ENCODE measurements at regions not wholly inside any gene's neighbourhood (a gene's known extent, or its start where the extent isn't known, plus 50 kb on each side); places are given as distances from the start of the nearest gene placed in this dataset.
"Not testable (repeated sequence)": the region's sequence is repeated elsewhere in the genome, so short reads cannot be mapped to it uniquely, and the experiment has no call there.

- Histone ChIP-seq H3K4me3 (no peak overlapping the region), H3K9ac (no peak overlapping the region), H3K4me2 (no peak overlapping the region), H3K9me3 (replicated peaks in 1 of 11) (no peaks in the 10 kb centered on the region), H4K20me1 (no peaks in the 10 kb centered on the region; a peak in 1 of 22 replicates), H3K27ac (no peak overlapping the region), H3K4me1 (no peaks in the 10 kb centered on the region), H3K36me3 (no peaks in the 10 kb centered on the region), H3K27me3 (no peaks in the 10 kb centered on the region)
- no peak for TF ChIP-seq Cebpa-rat (IDR thresholded peaks at IDR 0.05)
Measured at GRCh38 chr3:139113231-139113992, 68.7 kb upstream of the PRR23C start.

GRCh38 chr3:139113993-139114375 lies 69.3 kb upstream of the PRR23C start:
- no peaks in the 10 kb centered on the region; a peak in 1 of 22 replicates for H4K20me1 ChIP-seq
- no peaks in the 10 kb centered on the region for H3K9me3 ChIP-seq (replicated peaks in 1 of 11)
- H3K4me3 ChIP-seq = no peak overlapping the region
- no peak overlapping the region for H3K27ac ChIP-seq
- TF ChIP-seq Cebpa-rat (IDR thresholded peaks at IDR 0.05) = no peak
- no peaks in the 10 kb centered on the region for H3K27me3 ChIP-seq
- no peaks in the 10 kb centered on the region for H3K4me1 ChIP-seq
- H3K9ac ChIP-seq = no peak overlapping the region
- H3K4me2 ChIP-seq = no peak overlapping the region
- H3K36me3 ChIP-seq = no peaks in the 10 kb centered on the region

- H4K20me1 ChIP-seq, H3K27ac ChIP-seq: not testable (repeated sequence)
- peaks cover 13 to 22% (median 17%) of the 10 kb centered on the region in 10 experiments for H3K4me1 ChIP-seq
Measured at GRCh38 chr3:139116631-139117030, 71.9 kb upstream of the PRR23C start.

GRCh38 chr3:139117136-139117675 lies 72.5 kb upstream of the PRR23C start:
- no peak overlapping the region for H3K4me3 ChIP-seq
- H3K27ac ChIP-seq = no peak overlapping the region
- H4K20me1 ChIP-seq = no peaks in the 10 kb centered on the region
- no peak for TF ChIP-seq Cebpa-rat (IDR thresholded peaks at IDR 0.05)
- H3K4me1 ChIP-seq = peaks cover 13 to 26% (median 17%) of the 10 kb centered on the region in 10 experiments
- H3K9me3 ChIP-seq (replicated peaks in 1 of 11) = no peaks in the 10 kb centered on the region
- H3K4me2 ChIP-seq = no peak overlapping the region
- no peak overlapping the region for H3K9ac ChIP-seq
- H3K36me3 ChIP-seq = no peaks in the 10 kb centered on the region
- H3K27me3 ChIP-seq = no peaks in the 10 kb centered on the region

More at GRCh38 chr3:139116631-139117030, 71.9 kb upstream of the PRR23C start:
- H3K9me3 ChIP-seq (replicated peaks in 1 of 11); H3K27me3 ChIP-seq; H3K4me3 ChIP-seq; H3K36me3 ChIP-seq; H3K4me2 ChIP-seq; H3K9ac ChIP-seq: not testable (repeated sequence)

- Histone ChIP-seq H3K4me3 (no peak overlapping the region), H3K36me3 (no peaks in the 10 kb centered on the region), H4K20me1 (no peaks in the 10 kb centered on the region), H3K4me1 (peaks cover 16 to 35% (median 26%) of the 10 kb centered on the region in 10 experiments), H3K4me2 (no peak overlapping the region), H3K27me3 (no peaks in the 10 kb centered on the region), H3K9ac (no peak overlapping the region), H3K9me3 (replicated peaks in 1 of 11) (no peaks in the 10 kb centered on the region), H3K27ac (no peak overlapping the region)
- TF ChIP-seq Cebpa-rat (IDR thresholded peaks at IDR 0.05) = no peak
Measured at GRCh38 chr3:139117883-139118760, 73.4 kb upstream of the PRR23C start.

- Histone ChIP-seq H3K27ac (no peak overlapping the region), H3K27me3 (no peaks in the 10 kb centered on the region), H3K9ac (no peak overlapping the region), H3K4me2 (no peak overlapping the region), H3K36me3 (no peaks in the 10 kb centered on the region), H4K20me1 (no peaks in the 10 kb centered on the region), H3K9me3 (replicated peaks in 1 of 11) (no peaks in the 10 kb centered on the region), H3K4me3 (no peak overlapping the region), H3K4me1 (peaks cover 20 to 43% (median 33%) of the 10 kb centered on the region in 10 experiments)
- TF ChIP-seq Cebpa-rat (IDR thresholded peaks at IDR 0.05) = no peak
Measured at GRCh38 chr3:139118835-139119234, 74.1 kb upstream of the PRR23C start.

- Histone ChIP-seq H3K4me3 (no peak overlapping the region), H3K4me1 (peaks cover 20 to 47% (median 35%) of the 10 kb centered on the region in 10 experiments), H3K9ac (no peak overlapping the region), H3K36me3 (no peaks in the 10 kb centered on the region), H3K9me3 (replicated peaks in 1 of 11) (no peaks in the 10 kb centered on the region), H3K27me3 (no peaks in the 10 kb centered on the region), H4K20me1 (no peaks in the 10 kb centered on the region), H3K4me2 (peak overlapping the region in 9 of 11 experiments; percentile 46 to 74 (median 65); a peak in 12 of 22 replicates), H3K27ac (no peak overlapping the region)
- TF ChIP-seq Cebpa-rat (IDR thresholded peaks at IDR 0.05) = no peak
Measured at GRCh38 chr3:139119331-139120025, 74.8 kb upstream of the PRR23C start.

- H4K20me1 ChIP-seq = no peaks in the 10 kb centered on the region
- no peaks in the 10 kb centered on the region for H3K36me3 ChIP-seq
- no peak overlapping the region for H3K9ac ChIP-seq
- peak overlapping the region; percentile 46 to 74 (median 64) for H3K4me2 ChIP-seq
- no peak for TF ChIP-seq Cebpa-rat (IDR thresholded peaks at IDR 0.05)
- H3K9me3 ChIP-seq (replicated peaks in 1 of 11) = no peaks in the 10 kb centered on the region
- no peak overlapping the region for H3K4me3 ChIP-seq
- no peaks in the 10 kb centered on the region for H3K27me3 ChIP-seq
- H3K27ac ChIP-seq = peak overlapping the region in 6 of 11 experiments; percentile 7 to 52 (median 31); a peak in 8 of 22 replicates
- peaks cover 20 to 47% (median 35%) of the 10 kb centered on the region in 10 experiments for H3K4me1 ChIP-seq
Measured at GRCh38 chr3:139120086-139121056, 75.7 kb upstream of the PRR23C start.

All from BLaER1 treated with 17β-estradiol and CSF1 and Interleukin-3, amounts not matched to agents 10 nM and 100 nM (cell line).